ENCODE measurements at regions not wholly inside any gene's neighbourhood (a gene's known extent, or its start where the extent isn't known, plus 50 kb on each side); places are given as distances from the start of the nearest gene placed in this dataset.
"Not testable (repeated sequence)": the region's sequence is repeated elsewhere in the genome, so short reads cannot be mapped to it uniquely, and the experiment has no call there.

DNA sequence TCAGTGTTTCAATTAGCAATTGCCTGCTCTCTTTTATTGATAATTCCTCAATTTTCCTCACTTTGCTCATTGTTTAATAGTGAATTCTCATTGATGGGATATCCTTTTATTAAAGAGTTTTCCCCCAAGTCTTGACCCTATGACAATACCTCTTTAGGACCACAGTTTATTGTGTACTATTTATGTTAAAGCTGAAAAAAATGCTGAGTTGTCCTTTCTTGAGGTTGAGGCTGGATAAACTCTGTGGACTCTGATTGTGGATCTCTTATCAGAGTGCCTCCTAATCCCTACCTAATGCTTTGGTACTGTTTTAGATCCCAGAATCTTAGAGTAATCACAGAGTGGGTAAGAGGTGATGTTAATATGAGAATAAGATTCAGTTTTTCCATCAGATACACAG is 416.3 kb upstream of the GBE1 start:
- no peak for DNase-seq (ENCODE audit: low read depth)
- H3K4me3 ChIP-seq (ENCODE audit: low read length), result no peak overlapping the region
- TF ChIP-seq, protein P1, sequence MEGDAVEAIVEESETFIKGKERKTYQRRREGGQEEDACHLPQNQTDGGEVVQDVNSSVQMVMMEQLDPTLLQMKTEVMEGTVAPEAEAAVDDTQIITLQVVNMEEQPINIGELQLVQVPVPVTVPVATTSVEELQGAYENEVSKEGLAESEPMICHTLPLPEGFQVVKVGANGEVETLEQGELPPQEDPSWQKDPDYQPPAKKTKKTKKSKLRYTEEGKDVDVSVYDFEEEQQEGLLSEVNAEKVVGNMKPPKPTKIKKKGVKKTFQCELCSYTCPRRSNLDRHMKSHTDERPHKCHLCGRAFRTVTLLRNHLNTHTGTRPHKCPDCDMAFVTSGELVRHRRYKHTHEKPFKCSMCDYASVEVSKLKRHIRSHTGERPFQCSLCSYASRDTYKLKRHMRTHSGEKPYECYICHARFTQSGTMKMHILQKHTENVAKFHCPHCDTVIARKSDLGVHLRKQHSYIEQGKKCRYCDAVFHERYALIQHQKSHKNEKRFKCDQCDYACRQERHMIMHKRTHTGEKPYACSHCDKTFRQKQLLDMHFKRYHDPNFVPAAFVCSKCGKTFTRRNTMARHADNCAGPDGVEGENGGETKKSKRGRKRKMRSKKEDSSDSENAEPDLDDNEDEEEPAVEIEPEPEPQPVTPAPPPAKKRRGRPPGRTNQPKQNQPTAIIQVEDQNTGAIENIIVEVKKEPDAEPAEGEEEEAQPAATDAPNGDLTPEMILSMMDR (IDR thresholded peaks at IDR 0.05; ENCODE audit: insufficient read depth, low read depth, low read length, missing control alignments), result no peak

- TF ChIP-seq, protein P1 (IDR thresholded peaks at IDR 0.05; ENCODE audit: insufficient read depth, low read depth, low read length, missing control alignments), result no peak
- no peak overlapping the region for H3K4me3 ChIP-seq (ENCODE audit: low read length)
- no peak for DNase-seq (ENCODE audit: low read depth)
Measured at GRCh38 chr3:82165266-82165665, 403.8 kb upstream of the GBE1 start.

GRCh38 chr3:82163907-82164520 is 402.6 kb upstream of the GBE1 start:
- peak; percentile 44 for DNase-seq (ENCODE audit: low read depth)
- H3K4me3 ChIP-seq (ENCODE audit: low read length), result no peak overlapping the region
- TF ChIP-seq, protein P1 (IDR thresholded peaks at IDR 0.05; ENCODE audit: insufficient read depth, low read depth, low read length, missing control alignments), result peak; percentile 21

DNA sequence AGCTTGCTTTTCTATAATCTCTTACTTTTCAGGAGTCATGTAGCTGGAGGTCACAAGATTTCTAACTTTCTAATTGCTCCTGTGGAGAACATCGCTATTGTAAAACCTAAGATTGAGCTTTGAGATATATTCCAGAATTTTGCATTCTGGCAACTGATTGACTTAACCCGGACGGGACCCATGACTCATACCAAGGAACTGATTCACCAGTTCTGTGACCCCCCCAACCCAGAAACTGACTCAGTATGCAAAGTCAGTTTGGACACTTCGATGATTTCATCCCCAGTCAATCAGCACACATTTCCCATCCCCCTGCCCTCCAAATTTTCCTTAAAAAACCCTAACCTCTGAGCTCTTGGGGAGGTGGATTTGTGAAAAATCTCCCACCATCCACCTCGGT is 396.5 kb upstream of the GBE1 start:
- no peak overlapping the region for H3K4me3 ChIP-seq (ENCODE audit: low read length)
- TF ChIP-seq, protein P1 (IDR thresholded peaks at IDR 0.05; ENCODE audit: insufficient read depth, low read depth, low read length, missing control alignments), result no peak
- DNase-seq (ENCODE audit: low read depth), result peak; percentile 78

DNA sequence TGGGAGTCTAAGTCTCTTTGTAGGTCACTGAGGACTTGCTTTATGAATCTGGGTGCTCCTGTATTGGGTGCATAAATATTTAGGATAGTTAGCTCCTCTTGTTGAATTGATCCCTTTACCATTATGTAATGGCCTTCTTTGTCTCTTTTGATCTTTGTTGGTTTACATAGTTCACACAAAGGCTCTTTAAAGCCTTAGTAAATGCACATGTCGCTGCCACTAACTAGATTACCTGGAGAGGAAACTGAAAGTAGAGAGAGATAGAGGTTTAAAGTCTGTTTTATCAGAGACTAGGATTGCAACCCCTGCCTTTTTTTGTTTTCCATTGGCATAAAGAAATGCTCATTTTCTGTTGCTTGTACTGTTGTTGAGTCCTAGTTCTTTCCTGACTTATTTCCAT is 392.4 kb upstream of the GBE1 start:
- not testable (repeated sequence) for DNase-seq (ENCODE audit: low read depth); H3K4me3 ChIP-seq (ENCODE audit: low read length)

GRCh38 chr3:82145742-82146141 is 384.3 kb upstream of the GBE1 start:
- peak; percentile 12 for DNase-seq (ENCODE audit: low read depth)
- H3K4me3 ChIP-seq (ENCODE audit: low read length), result no peak overlapping the region
- TF ChIP-seq, protein P1 (IDR thresholded peaks at IDR 0.05; ENCODE audit: insufficient read depth, low read depth, low read length, missing control alignments), result no peak

DNA sequence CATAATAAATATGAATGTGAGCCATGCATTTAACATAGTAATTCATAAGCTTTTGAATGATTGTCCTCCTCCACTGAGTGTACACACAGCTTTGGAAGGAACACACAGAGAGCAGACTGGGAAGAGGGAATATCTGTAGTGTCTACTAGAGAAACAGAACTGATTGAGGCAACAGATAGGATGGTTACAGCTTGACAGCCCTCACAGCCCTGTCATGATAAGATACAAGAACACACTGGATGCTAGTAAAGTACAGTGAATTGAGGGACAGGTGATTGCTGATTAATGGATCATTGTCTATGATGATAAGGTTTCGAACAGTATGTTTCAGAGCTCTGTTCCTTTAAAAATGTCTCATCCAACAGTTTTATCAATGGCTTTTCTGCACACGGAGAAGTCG is 383.4 kb upstream of the GBE1 start:
- TF ChIP-seq, protein P1 (IDR thresholded peaks at IDR 0.05; ENCODE audit: insufficient read depth, low read depth, low read length, missing control alignments), result no peak
- DNase-seq (ENCODE audit: low read depth), result no peak
- no peak overlapping the region for H3K4me3 ChIP-seq (ENCODE audit: low read length)

All from epithelial cell of esophagus (primary cell).